SK-N-SH (cell line): ENCODE measurements at regions not wholly inside any gene's neighbourhood (a gene's known extent, or its start where the extent isn't known, plus 50 kb on each side); places are given as distances from the start of the nearest gene placed in this dataset.

ENCODE experiments used
- CHD2 ChIP-seq: fragments of 150-350 bp; IDR thresholded peaks from 2 replicates; pipeline ENCODE4 v1.6.1; 2018; ENCODE audit warnings: low read length; ENCODE audit not compliant: partially characterized antibody
- EP300 ChIP-seq, 2 experiments: IDR thresholded peaks; 2 replicates each; pipeline versions ENCODE4 v1.4.0 to v1.6.1; 2012; ENCODE audit warnings: borderline replicate concordance in 1 of 2, low read depth in 1 of 2, low read length in 1 of 2
- EZH2phosphoT487 ChIP-seq: fragments of 200-600 bp; sonication (generic); IDR thresholded peaks from 2 replicates; pipeline ENCODE4 v1.6.1; 2017; ENCODE audit warnings: low read depth, mixed run types, mild to moderate bottlenecking, antibody characterized with exemption, moderate library complexity, borderline replicate concordance
- FOXM1 ChIP-seq: IDR thresholded peaks from 2 replicates; pipeline ENCODE4 v1.4.0; 2012; ENCODE audit warnings: low read depth, mild to moderate bottlenecking
- GABPA ChIP-seq: IDR thresholded peaks from 2 replicates; pipeline ENCODE4 v1.4.0; 2012; ENCODE audit warnings: low read depth, mild to moderate bottlenecking
- NRF1 ChIP-seq: IDR thresholded peaks from 2 replicates; pipeline ENCODE4 v1.6.1; 2012; ENCODE audit warnings: low read depth, mild to moderate bottlenecking, low read length
- SIN3A ChIP-seq: IDR thresholded peaks from 2 replicates; pipeline ENCODE4 v1.6.1; 2012; ENCODE audit warnings: low read depth, mild to moderate bottlenecking, low read length, moderate library complexity, borderline replicate concordance
- TCF12 ChIP-seq: IDR thresholded peaks from 2 replicates; pipeline ENCODE4 v1.4.0; 2012
- TF ChIP-seq, protein P1 (sequence below): IDR thresholded peaks from 2 replicates; pipeline ENCODE4 v1.4.0; 2012; ENCODE audit warnings: low read depth
- TF ChIP-seq, protein P2 (sequence below): fragments of 200-600 bp; sonication (generic); IDR thresholded peaks from 2 replicates; pipeline ENCODE4 v1.6.1; 2017; ENCODE audit warnings: antibody characterized with exemption, mild to moderate bottlenecking, moderate library complexity

DNA sequence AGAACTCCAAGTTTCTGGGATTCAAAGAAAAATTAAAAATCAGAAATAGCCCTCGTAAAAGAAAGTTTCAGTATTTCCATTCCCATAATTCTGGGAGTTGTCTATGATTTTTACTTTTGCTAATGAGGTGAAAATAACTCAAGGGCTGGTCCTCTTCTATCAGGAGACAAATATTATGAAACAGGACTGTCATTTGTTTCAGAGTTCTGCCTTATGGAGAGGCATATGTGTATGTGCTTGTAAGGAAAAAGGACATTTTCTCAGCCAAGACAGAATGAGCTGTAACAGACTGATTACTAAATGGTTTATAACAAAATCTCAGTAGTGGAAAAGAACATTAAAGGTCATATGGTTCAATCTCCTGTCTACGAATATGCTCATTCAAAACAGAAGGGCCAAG lies 59.0 kb upstream of the TAB3 start:
- no peak for TF ChIP-seq TCF12
- no peak for TF ChIP-seq EP300 (IDR thresholded peaks at IDR 0.05; ENCODE audit: borderline replicate concordance in 1 of 2, low read depth in 1 of 2, low read length in 1 of 2)
- TF ChIP-seq GABPA = no peak
- TF ChIP-seq CHD2 = no peak
- no peak for TF ChIP-seq FOXM1
- TF ChIP-seq, protein P1, sequence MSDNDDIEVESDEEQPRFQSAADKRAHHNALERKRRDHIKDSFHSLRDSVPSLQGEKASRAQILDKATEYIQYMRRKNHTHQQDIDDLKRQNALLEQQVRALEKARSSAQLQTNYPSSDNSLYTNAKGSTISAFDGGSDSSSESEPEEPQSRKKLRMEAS = no peak
- TF ChIP-seq, protein P2, sequence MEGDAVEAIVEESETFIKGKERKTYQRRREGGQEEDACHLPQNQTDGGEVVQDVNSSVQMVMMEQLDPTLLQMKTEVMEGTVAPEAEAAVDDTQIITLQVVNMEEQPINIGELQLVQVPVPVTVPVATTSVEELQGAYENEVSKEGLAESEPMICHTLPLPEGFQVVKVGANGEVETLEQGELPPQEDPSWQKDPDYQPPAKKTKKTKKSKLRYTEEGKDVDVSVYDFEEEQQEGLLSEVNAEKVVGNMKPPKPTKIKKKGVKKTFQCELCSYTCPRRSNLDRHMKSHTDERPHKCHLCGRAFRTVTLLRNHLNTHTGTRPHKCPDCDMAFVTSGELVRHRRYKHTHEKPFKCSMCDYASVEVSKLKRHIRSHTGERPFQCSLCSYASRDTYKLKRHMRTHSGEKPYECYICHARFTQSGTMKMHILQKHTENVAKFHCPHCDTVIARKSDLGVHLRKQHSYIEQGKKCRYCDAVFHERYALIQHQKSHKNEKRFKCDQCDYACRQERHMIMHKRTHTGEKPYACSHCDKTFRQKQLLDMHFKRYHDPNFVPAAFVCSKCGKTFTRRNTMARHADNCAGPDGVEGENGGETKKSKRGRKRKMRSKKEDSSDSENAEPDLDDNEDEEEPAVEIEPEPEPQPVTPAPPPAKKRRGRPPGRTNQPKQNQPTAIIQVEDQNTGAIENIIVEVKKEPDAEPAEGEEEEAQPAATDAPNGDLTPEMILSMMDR = no peak
- no peak for TF ChIP-seq NRF1
- TF ChIP-seq EZH2phosphoT487 = no peak
- TF ChIP-seq SIN3A = no peak
